GM19023 (cell line): ENCODE measurements at regions not wholly inside any gene's neighbourhood (a gene's known extent, or its start where the extent isn't known, plus 50 kb on each side); places are given as distances from the start of the nearest gene placed in this dataset.

Experiments used
- ATAC-seq: cut with Tn5 transposase; IDR thresholded peaks from one replicate; pipeline ENCODE4 v1.9.1; 2021; ENCODE audit warnings: mild to moderate bottlenecking, moderate library complexity; ENCODE audit not compliant: unreplicated experiment

GRCh38 chr2:122003196-122003940, 247.9 kb downstream of the TSN start:
- no peak for ATAC-seq

- no peak for ATAC-seq
Measured at GRCh38 chr2:122007126-122007525, 251.7 kb downstream of the TSN start.

- no peak for ATAC-seq
Measured at GRCh38 chr2:122007577-122007976, 252.1 kb downstream of the TSN start.

GRCh38 chr2:122009561-122009960, 254.1 kb downstream of the TSN start:
- ATAC-seq: no peak

GRCh38 chr2:122011493-122012270, 256.2 kb downstream of the TSN start:
- ATAC-seq: no peak

- ATAC-seq: no peak
Measured at GRCh38 chr2:122018736-122019135, 263.3 kb downstream of the TSN start.

GRCh38 chr2:122019724-122020123, 264.3 kb downstream of the TSN start:
- no peak for ATAC-seq

- ATAC-seq: no peak
Measured at GRCh38 chr2:122020377-122020776, 264.9 kb downstream of the TSN start.

- ATAC-seq: no peak
Measured at GRCh38 chr2:122021941-122022340, 266.5 kb downstream of the TSN start.

- no peak for ATAC-seq
Measured at GRCh38 chr2:122022531-122022930, 267.1 kb downstream of the TSN start.

- ATAC-seq: no peak
Measured at GRCh38 chr2:122023059-122023864, 267.8 kb downstream of the TSN start.

GRCh38 chr2:122027510-122028217, 272.2 kb downstream of the TSN start:
- ATAC-seq: no peak

- ATAC-seq: no peak
Measured at GRCh38 chr2:122028371-122029100, 273.1 kb downstream of the TSN start.

GRCh38 chr2:122029456-122029855, 274.0 kb downstream of the TSN start:
- no peak for ATAC-seq

- ATAC-seq: no peak
Measured at GRCh38 chr2:122029945-122030344, 274.5 kb downstream of the TSN start.

GRCh38 chr2:122031544-122032263, 276.3 kb downstream of the TSN start:
- ATAC-seq: no peak

GRCh38 chr2:122032264-122032645, 276.8 kb downstream of the TSN start:
- ATAC-seq: no peak

- ATAC-seq: no peak
Measured at GRCh38 chr2:122033778-122034177, 278.3 kb downstream of the TSN start.

GRCh38 chr2:122034344-122034743, 278.9 kb downstream of the TSN start:
- no peak for ATAC-seq

- ATAC-seq: no peak
Measured at GRCh38 chr2:122034777-122035176, 279.3 kb downstream of the TSN start.
